Kidney capillary endothelial cell (primary cell): ENCODE measurements at regions not wholly inside any gene's neighbourhood (a gene's known extent, or its start where the extent isn't known, plus 50 kb on each side); places are given as distances from the start of the nearest gene placed in this dataset.

Experiments
- DNase-seq: peaks from one replicate; pipeline ENCODE4 v3.0.0-alpha.2; 2018; ENCODE audit warnings: low spot score

DNA sequence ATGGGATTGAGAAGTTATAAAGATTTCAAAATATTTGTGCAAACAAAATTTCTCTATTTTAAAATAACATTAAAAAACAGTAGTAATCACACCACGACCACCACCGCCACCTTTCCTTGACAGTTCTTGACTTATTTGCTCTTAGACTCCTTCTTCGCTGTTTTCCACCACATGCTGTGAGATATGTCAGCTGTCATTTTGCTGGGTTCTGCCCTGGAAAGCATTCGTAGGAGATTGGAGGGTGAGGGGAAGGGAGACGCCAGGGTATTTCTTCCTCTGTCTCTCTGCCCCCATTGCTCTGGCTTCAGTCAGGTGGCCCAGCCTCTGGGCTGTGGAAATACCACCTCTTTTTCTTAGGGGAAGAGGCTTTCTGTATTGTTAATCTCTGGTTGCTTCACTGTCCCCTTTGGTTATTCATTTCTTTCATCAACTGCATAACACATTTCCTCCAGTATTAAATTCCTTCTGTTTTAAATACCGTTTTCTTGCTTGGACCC lies 186.2 kb downstream of the NEDD1 start:
- DNase-seq, result no peak

- DNase-seq, result no peak
These were observed 190.7 kb downstream of the NEDD1 start for GRCh38 chr12:97097734-97098133.

- DNase-seq, result no peak
These were observed 202.4 kb downstream of the NEDD1 start for GRCh38 chr12:97109441-97109840.

DNA sequence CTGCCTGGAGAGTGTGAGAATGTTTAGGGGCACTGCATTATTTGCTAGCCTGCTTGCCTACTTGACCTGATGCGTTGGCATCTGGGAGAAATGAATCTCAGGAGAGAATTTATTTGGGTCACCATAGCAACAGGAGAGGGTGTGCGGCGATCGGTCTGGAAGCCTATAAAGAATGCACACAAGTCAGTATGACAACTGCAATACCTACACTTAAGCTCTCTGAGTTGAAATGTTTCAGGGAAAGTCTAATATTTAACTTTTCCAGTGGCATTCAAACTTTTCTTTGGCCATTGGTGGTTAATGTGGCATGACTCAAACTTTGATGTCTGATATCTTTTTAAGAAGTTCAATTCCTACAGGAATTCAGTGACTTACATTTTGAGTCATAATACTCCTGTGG lies 205.1 kb downstream of the NEDD1 start:
- no peak for DNase-seq

- no peak for DNase-seq
These were observed 211.8 kb downstream of the NEDD1 start for GRCh38 chr12:97118796-97119375.

GRCh38 chr12:97127061-97127460 lies 220.0 kb downstream of the NEDD1 start:
- no peak for DNase-seq

DNA sequence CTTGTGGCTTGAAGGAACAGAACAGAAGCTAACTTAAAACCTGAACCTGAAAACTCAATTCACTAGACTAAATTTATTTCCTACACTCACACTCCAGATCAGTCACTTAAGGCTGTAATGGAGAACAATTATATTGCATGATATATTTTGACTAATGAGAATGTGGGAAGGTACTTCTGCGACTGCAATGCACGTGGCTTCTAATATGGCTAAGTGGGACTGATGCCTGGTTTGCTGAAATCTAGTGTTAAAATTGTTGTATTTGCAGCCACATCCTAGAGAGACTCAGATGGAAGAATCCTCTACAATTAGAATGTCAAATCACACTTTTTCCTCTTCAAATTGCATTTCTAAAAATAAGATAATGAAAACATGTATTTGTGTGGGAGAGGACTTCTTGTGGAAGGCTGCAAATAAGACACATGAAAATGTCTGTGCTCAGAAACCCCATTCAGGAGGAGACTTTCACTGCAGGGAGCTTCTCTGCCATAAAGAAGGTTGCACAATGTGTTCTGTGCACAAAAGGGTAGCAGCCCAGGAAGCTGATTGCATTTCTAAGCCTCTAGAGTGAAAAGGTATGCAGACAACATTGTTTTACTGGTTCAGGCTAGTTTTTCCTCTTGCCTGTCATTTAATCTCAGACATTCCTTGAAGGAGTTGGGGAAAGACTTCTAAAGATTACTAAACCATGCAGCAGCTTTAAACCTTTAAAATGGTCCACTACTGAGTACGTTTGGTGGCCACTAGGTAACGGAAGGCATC lies 224.3 kb downstream of the NEDD1 start:
- no peak for DNase-seq

DNA sequence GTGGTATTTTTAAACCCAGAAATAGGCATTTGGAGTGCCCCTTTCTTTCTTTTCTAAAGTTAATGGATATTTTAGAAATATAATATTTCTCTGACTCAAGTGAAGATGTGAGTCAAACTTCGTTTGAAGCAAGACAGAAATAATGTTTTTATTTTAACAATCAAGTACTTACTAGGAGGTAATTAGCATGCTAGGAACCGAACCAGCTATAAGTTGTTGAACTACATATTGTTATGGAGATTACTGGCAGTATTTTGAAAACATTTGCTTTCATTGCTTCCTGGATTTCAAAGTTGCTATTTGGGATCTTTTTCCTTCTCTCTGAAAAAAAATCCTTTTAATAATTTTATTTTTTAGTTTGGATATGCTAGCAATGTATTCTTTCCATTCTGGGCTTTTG lies 225.2 kb downstream of the NEDD1 start:
- DNase-seq, result no peak

DNA sequence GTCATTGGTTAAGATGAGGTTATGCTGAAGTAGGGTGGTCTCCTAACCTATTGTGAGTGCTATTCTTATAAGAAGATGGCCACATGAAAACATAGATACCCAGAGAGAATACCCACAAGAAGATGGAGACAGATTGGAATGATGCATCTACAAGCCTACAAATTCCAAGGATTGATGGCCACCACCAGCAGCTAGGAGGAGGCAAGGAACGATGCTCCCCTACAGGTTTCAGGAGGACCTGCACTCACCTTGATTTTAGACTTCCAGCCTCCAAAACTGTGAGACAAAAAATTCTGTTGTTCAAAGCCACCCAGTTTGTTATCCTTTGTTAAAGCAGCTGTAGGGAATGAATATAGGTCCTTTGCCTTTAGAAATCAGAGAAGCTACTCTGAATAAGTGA lies 227.4 kb downstream of the NEDD1 start:
- DNase-seq, result no peak

DNA sequence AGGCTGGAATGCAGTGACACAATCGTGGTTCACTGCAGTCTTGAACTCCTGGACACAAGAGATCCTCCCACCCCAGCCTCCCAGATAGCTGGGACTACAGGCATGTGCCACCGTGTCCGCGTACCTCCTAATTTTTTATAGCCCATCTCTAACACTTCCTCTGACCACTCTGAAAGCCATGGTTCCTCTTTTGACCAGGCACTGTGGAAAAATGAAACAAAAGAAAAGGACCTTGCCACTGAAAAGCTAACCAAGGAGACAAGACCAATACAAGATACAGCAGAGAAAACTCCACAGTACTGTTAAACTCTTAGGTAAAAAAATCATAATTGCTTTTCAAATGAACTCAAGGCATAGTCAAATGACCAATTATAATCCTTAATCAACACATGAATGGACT lies 233.3 kb downstream of the NEDD1 start:
- DNase-seq, result no peak

DNA sequence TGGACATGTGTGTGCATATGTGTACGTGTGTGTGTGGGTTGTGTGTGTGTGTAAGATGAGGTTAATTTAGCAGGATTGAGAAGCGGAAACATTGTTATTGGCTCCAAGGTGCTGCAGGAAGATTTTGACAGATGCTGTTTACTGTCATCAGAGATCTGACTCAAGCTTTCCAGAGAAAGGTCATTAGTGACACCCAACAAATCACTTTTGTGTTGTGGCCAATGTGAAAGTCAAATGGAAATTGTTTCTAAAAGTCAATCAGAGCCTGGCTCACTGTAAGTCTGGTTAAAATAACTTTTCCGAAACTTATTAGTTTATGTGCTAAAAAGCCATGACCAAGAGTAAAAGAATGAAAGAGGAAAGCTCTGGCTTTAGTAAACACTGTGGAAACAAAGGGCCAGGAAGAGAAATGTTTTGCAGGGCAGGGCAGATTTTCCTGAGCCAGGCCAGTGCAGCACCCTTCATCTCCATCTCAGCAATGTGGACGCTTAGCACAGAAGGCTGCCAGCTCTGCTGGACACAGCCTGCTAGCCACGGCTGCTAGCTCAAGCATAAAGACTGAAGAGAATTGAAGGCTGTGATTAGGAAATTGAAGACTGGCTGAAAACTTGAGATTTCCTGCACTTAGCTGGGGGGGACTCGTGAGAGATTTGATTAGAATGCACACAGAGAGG lies 235.8 kb downstream of the NEDD1 start:
- DNase-seq, result no peak

DNA sequence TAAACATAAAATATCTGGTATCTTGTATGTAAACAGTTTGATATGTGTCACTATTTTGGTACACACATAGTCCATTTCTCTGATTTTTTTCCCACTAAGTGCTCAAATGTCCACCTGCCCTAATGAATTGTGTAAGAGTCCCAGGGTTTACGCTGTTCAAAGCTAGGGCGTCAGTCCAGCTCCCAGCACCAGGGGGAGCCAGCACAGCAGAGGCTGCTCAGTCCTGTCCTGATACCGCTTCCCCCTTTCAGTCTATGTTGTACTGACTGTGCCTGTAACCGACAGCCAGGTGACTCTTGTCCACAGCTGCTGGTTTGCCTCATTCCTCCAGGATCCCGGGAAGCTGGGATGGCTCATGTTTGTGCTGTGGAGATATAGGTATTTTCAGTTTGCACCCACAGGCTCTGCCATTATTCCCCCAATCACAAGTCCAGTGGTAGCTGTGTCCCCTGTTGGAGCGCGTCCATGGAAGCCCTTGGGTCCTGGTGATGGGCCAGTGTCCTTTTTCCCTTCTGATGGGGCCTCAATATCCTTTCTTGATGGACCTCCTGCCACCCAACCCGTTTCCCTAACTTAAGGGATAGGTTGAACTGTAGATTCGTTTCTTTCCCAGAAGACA lies 242.0 kb downstream of the NEDD1 start:
- DNase-seq, result peak; percentile 38

- DNase-seq, result no peak
These were observed 244.4 kb downstream of the NEDD1 start for GRCh38 chr12:97151481-97151880.

DNA sequence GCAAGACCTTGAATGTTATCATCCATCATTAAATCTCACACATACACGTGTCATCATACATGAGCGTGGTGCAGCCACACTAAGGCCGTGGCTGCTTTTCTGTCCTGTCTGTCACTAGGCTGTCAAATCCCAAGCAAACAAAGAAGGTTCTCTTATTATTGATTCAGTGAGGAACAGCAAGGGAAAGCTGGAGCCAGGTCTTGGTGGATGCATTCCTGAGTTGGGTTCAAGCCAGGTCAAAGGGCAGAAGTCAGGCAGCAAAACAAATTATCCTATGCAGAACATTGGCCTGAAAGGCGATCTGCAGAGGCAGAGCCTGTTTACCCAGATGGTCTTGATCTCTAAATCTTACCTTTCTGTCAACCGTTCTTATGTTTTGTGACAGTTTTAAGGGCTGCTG lies 252.3 kb downstream of the NEDD1 start:
- DNase-seq, result no peak

DNA sequence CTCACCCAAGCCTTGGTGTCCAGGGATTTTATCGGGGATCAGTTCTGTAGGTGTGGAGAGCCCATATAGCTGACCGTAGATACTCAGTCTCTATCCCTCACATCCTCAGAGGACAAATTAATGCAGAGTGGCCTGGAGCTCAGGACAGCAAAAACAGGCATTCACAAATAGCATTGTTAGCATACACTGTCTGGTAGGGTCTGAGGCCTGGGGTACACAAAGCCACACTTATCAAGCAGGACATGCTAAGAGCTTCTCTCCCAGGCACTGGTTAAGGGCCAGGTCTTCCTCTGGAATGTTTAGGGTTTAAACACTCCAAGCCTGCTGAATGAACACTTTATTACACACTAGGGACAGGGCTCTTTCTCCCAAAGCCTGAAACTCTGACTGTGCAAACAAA lies 253.2 kb downstream of the NEDD1 start:
- DNase-seq, result no peak

DNA sequence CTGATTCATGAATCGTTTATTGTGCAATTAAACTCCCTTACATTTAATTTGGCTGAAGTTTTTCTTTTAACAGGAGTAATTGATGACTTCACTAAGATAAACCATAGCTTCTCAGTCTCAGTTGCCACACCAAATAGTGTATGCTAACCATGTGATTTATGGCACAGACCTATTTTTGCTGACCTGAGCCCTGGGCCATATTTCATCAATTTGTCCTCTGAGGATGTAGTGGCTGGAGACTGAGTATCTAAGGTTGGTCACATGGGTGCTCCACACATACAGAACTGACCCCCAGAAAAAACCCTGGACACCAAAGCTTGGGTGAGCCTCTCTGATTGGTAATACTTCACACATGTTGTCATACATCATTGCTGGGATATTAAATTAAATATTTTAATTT lies 255.1 kb downstream of the NEDD1 start:
- no peak for DNase-seq

GRCh38 chr12:97164936-97165335 lies 257.9 kb downstream of the NEDD1 start:
- DNase-seq, result no peak

DNA sequence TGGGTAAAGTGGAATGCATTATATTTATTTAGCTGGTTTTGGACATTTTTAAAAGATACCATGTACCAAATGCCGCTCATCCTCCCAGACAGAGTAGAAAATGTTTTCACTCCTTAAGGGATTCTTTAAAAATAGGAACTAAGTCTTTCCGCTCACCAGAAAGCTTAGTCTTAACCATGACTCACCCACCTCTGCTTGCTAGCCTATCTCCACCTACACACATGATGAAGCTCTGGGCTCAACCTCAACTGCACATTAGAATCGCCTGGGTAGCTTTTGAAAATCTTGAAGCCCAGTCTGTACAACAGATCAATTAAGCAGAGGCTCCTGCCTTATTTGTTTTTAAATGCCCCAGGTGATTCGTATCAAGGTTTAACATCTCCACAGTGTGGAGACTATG lies 260.5 kb downstream of the NEDD1 start:
- DNase-seq, result no peak

GRCh38 chr12:97168804-97169203 lies 261.7 kb downstream of the NEDD1 start:
- DNase-seq, result no peak

DNA sequence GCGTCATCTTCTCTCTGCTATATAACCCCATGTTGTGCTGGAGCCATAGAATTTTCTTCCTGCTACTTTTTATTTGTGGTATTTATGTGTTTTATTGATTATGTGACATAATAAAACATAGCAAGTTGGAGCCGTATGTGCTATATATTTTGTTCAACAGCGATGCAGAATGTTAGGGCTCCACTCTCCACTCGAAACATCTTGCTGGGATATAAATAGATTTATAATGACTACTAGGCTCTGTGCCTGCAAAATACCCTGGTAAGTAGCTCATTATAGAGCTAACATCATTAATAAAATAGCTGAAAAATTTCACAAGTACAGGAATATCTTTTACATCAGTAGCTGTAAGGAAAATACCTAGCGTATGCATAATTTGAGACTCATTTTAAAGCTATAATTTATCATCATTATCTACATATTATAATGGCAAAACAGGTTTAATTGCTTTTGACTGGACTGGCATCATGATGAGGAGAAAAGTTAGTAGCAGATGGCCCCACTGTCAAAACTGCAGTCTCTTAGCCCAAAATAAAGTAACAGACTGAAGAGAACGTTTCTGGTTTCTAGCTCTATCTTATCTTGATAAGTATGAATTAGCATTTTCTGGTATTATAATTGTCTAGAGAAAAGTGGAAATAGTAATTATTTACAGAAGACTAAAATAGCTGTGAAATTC lies 263.0 kb downstream of the NEDD1 start:
- DNase-seq, result no peak

DNA sequence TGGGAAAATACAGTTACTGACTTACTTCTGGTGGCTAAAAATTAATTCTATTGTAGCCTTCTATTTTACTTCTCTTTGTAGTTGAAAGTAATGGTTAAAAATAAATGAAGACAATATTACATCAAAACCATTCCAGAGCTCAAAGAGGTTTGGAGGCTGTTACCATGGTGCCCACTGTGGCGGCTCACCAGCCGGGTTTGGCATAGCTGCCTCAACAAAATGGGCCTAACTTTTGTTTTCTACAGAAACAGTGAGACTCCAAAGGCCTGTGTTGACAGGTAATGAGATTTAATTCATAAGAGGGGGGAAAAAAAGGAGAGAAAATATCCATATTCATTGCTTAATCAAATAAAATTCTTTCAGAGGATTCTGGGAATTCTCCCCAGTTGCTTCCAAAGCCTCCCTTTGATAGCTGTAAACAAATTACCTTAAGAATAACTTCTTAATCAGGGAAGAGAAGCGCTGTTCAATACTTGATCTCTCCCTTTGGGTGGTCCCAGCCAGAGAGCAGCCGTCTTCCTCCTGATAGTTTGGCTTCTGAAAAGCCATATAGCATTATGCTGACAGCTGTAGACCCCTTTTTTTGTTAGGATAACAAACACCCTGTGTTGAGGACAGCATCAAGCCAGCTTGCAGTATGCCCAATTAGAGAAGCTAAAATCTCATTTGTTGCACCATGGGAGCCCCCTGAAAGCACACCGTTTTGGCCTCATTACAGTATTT lies 266.8 kb downstream of the NEDD1 start:
- DNase-seq, result no peak

- DNase-seq, result no peak
These were observed 270.4 kb downstream of the NEDD1 start for GRCh38 chr12:97177481-97177880.
